GM21825 (cell line): ENCODE measurements at regions not wholly inside any gene's neighbourhood (a gene's known extent, or its start where the extent isn't known, plus 50 kb on each side); places are given as distances from the start of the nearest gene placed in this dataset.
"Not testable (repeated sequence)": the region's sequence is repeated elsewhere in the genome, so short reads cannot be mapped to it uniquely, and the experiment has no call there.

ENCODE experiments used
- ATAC-seq: cut with Tn5 transposase; IDR thresholded peaks from one replicate; pipeline ENCODE4 v1.9.1; 2021; ENCODE audit warnings: mild to moderate bottlenecking, moderate library complexity; ENCODE audit not compliant: unreplicated experiment

GRCh38 chr3:190990898-190991297, 128.4 kb upstream of the GMNC start:
- ATAC-seq: no peak

GRCh38 chr3:190989218-190989617, 126.7 kb upstream of the GMNC start:
- ATAC-seq: no peak

GRCh38 chr3:190988102-190988501, 125.6 kb upstream of the GMNC start:
- no peak for ATAC-seq

- ATAC-seq: no peak
Measured at GRCh38 chr3:190984502-190985244, 122.2 kb upstream of the GMNC start.

- no peak for ATAC-seq
Measured at GRCh38 chr3:190983875-190984274, 121.4 kb upstream of the GMNC start.

GRCh38 chr3:190973771-190974170, 111.3 kb upstream of the GMNC start:
- no peak for ATAC-seq

GRCh38 chr3:190972840-190973270, 110.4 kb upstream of the GMNC start:
- ATAC-seq: no peak

GRCh38 chr3:190972196-190972595, 109.7 kb upstream of the GMNC start:
- no peak for ATAC-seq

- ATAC-seq: no peak
Measured at GRCh38 chr3:190970560-190970959, 108.1 kb upstream of the GMNC start.

GRCh38 chr3:190968616-190969015, 106.1 kb upstream of the GMNC start:
- no peak for ATAC-seq

- not testable (repeated sequence) for ATAC-seq
Measured at GRCh38 chr3:190964931-190965330, 102.4 kb upstream of the GMNC start.

- ATAC-seq: no peak
Measured at GRCh38 chr3:190959077-190959476, 96.6 kb upstream of the GMNC start.

- ATAC-seq: no peak
Measured at GRCh38 chr3:190941694-190942260, 79.3 kb upstream of the GMNC start.

- not testable (repeated sequence) for ATAC-seq
Measured at GRCh38 chr3:190934616-190935015, 72.1 kb upstream of the GMNC start.

- ATAC-seq: no peak
Measured at GRCh38 chr3:190926619-190927018, 64.1 kb upstream of the GMNC start.

GRCh38 chr3:190912736-190913135, 50.2 kb upstream of the GMNC start:
- ATAC-seq: no peak
